Breast epithelium (tissue), 4 donors: ENCODE measurements at regions not wholly inside any gene's neighbourhood (a gene's known extent, or its start where the extent isn't known, plus 50 kb on each side); places are given as distances from the start of the nearest gene placed in this dataset.

Source experiments
- DNase-seq, 2 donors: peaks; one replicate each; pipeline ENCODE4 v3.0.0-alpha.2; 2019; ENCODE audit warnings: low spot score in 2 of 2
- H3K27ac ChIP-seq, 2 donors: fragments of 200-600 bp; sonication (generic) in 1 of 2; one replicate each; pipeline ENCODE4 v1.5.1; 2016 to 2019; ENCODE audit warnings: mild to moderate bottlenecking in 1 of 2
- H3K27me3 ChIP-seq, 2 donors: fragments of 200-600 bp; sonication (generic) in 1 of 2; one replicate each; pipeline versions ENCODE4 v1.5.1 to v1.6.0; 2017 to 2019; ENCODE audit warnings: control low read depth in 1 of 2, mild to moderate bottlenecking in 1 of 2
- H3K36me3 ChIP-seq: fragments of 200-600 bp; one replicate; pipeline ENCODE4 v1.5.1; 2019
- H3K4me1 ChIP-seq, 2 donors: fragments of 200-600 bp; sonication (generic); one replicate each; pipeline ENCODE4 v1.5.1; 2016 to 2019; ENCODE audit warnings: control low read depth in 1 of 2
- H3K4me3 ChIP-seq, 3 donors: fragments of 200-600 bp; sonication (generic); 1 replicate in 2 of 3; 2 replicates in 1 of 3; pipeline ENCODE4 v1.5.1; 2016 to 2019; ENCODE audit warnings: mild to moderate bottlenecking in 3 of 3, moderate library complexity in 2 of 3
- H3K9me3 ChIP-seq, 2 donors: fragments of 200-600 bp; sonication (generic) in 1 of 2; one replicate each; pipeline ENCODE4 v1.5.1; 2016 to 2019; ENCODE audit warnings: control low read depth in 1 of 2
- POLR2A ChIP-seq: fragments of 450-650 bp; IDR thresholded peaks from one replicate; pipeline ENCODE4 v1.6.1; 2016; ENCODE audit warnings: antibody characterized with exemption, mild to moderate bottlenecking, moderate library complexity
- POLR2AphosphoS5 ChIP-seq, 3 donors: sonication (generic); formaldehyde crosslinking; IDR thresholded peaks; one replicate each; pipeline ENCODE4 v1.6.1; 2017; ENCODE audit warnings: antibody characterized with exemption in 3 of 3
- intact Hi-C: fragments of 100-400 bp; cut with DNase I; formaldehyde crosslinking; loops from one replicate; pipeline ENCODE4 v1.15.1; 2023; ENCODE audit warnings: low total_unique reads
- TF ChIP-seq, protein P1 (sequence below), 3 donors: fragments of 450-650 bp; IDR thresholded peaks; one replicate each; pipeline ENCODE4 v1.5.1; 2016 to 2017; ENCODE audit warnings: antibody characterized with exemption in 3 of 3, mild to moderate bottlenecking in 3 of 3, moderate library complexity in 3 of 3

DNA sequence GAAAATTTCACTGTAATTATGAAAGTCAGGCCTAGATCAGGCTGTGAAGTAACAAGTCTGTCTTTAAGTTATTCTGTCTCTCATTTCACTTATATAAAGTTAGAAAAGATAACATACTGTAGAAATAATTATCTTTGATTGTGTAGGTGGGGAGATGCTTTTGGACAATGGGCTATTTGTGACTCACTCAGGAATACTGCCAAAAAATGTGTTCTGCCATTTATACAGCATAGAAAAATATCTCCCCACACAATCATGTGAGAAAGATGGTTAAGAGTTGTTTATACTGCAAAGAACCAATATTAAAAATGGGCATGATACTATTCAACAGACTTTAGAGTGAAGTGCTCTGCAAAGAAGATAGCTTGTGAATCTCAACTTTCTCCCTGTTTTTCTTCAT lies 95.0 kb upstream of the GABRA2 start:
- intact Hi-C loops = no loop called here
- Histone ChIP-seq H3K27me3 (no peaks in the 10 kb centered on the region), H3K27ac (no peak overlapping the region), H3K4me3 (no peak overlapping the region), H3K9me3 (no peaks in the 10 kb centered on the region), H3K4me1 (no peaks in the 10 kb centered on the region), H3K36me3 (no peaks in the 10 kb centered on the region)
- TF ChIP-seq POLR2A (no peak), POLR2AphosphoS5 (IDR thresholded peaks at IDR 0.05) (no peak)
- TF ChIP-seq, protein P1, sequence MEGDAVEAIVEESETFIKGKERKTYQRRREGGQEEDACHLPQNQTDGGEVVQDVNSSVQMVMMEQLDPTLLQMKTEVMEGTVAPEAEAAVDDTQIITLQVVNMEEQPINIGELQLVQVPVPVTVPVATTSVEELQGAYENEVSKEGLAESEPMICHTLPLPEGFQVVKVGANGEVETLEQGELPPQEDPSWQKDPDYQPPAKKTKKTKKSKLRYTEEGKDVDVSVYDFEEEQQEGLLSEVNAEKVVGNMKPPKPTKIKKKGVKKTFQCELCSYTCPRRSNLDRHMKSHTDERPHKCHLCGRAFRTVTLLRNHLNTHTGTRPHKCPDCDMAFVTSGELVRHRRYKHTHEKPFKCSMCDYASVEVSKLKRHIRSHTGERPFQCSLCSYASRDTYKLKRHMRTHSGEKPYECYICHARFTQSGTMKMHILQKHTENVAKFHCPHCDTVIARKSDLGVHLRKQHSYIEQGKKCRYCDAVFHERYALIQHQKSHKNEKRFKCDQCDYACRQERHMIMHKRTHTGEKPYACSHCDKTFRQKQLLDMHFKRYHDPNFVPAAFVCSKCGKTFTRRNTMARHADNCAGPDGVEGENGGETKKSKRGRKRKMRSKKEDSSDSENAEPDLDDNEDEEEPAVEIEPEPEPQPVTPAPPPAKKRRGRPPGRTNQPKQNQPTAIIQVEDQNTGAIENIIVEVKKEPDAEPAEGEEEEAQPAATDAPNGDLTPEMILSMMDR (IDR thresholded peaks at IDR 0.05) = no peak
- DNase-seq = no peak

DNA sequence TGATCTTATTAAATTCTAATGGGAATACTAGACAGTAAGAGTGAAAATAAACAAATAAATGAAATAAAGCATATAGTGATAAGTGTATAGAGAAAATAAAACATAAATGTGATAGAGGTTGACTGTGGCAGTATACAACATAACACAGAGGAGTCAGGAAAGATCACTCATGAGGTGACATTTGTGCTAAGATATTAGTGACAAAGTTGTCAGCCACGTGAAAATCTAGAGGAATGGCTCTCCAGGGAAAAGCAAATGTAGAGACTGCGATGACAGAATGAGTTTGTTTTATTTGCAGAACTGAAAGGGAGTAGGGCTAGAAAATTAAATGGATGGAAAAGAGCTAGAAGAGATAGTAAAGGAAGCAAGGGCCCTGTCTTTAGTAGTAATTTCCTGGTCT lies 72.8 kb upstream of the GABRA2 start:
- Histone ChIP-seq H3K4me1 (no peaks in the 10 kb centered on the region), H3K27me3 (no peaks in the 10 kb centered on the region), H3K9me3 (peaks cover 0 to 3% of the 10 kb centered on the region in 2 donors), H3K4me3 (no peak overlapping the region), H3K36me3 (no peaks in the 10 kb centered on the region), H3K27ac (no peak overlapping the region)
- no peak for DNase-seq
- intact Hi-C loops = no loop called here
- no peak for TF ChIP-seq POLR2A
- TF ChIP-seq, protein P1 (IDR thresholded peaks at IDR 0.05) = no peak
- TF ChIP-seq POLR2AphosphoS5 (IDR thresholded peaks at IDR 0.05) = no peak

DNA sequence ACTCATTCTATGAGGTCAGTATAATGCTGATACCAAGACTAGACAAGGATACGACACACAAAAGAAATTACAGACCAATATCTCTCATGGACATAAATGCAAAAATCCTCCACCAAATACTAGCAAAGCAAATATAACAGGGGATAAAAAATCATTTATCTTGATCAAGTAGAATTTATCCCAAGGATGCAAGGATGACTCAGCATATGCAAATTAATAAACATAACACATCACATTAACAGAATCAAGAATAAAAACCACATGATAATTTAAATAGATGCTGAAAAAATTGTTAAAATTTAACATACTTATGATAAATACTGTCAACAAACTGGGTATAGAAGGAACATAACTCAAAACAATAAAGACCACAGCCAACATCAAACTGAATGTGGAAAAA lies 69.4 kb upstream of the GABRA2 start:
- Histone ChIP-seq H3K27me3 (no peaks in the 10 kb centered on the region), H3K4me1 (no peaks in the 10 kb centered on the region), H3K27ac (no peak overlapping the region), H3K36me3 (no peaks in the 10 kb centered on the region), H3K4me3 (no peak overlapping the region), H3K9me3 (peaks cover 0 to 23% of the 10 kb centered on the region in 2 donors)
- no peak for DNase-seq
- TF ChIP-seq POLR2A (no peak), POLR2AphosphoS5 (IDR thresholded peaks at IDR 0.05) (no peak)
- TF ChIP-seq, protein P1 (IDR thresholded peaks at IDR 0.05) = no peak
- intact Hi-C loops = no loop called here

DNA sequence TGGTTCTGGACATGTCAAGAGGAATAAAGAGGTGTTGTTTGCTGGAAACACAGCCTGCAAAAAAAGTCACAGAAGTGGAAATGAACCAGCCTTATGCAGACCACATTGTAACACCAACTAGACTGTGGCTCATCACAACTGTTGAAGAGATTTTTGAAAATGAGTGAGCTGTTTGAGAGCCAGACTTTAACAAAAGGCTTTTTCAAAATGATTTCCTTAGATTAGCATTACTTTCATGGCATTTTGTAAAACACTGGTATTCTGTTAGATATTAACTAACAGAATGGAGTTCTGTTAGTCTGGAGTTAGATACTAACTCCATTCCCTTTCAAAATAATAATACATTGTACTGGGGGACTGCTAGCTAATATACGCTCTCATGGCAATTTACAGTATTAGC lies 60.6 kb upstream of the GABRA2 start:
- Histone ChIP-seq H3K27ac (no peak overlapping the region), H3K4me1 (no peaks in the 10 kb centered on the region), H3K4me3 (no peak overlapping the region), H3K27me3 (no peaks in the 10 kb centered on the region), H3K9me3 (peaks cover 0 to 2% of the 10 kb centered on the region in 2 donors), H3K36me3 (no peaks in the 10 kb centered on the region)
- intact Hi-C loops = no loop called here
- no peak for TF ChIP-seq POLR2AphosphoS5 (IDR thresholded peaks at IDR 0.05)
- TF ChIP-seq, protein P1 (IDR thresholded peaks at IDR 0.05) = no peak
- no peak for DNase-seq

DNA sequence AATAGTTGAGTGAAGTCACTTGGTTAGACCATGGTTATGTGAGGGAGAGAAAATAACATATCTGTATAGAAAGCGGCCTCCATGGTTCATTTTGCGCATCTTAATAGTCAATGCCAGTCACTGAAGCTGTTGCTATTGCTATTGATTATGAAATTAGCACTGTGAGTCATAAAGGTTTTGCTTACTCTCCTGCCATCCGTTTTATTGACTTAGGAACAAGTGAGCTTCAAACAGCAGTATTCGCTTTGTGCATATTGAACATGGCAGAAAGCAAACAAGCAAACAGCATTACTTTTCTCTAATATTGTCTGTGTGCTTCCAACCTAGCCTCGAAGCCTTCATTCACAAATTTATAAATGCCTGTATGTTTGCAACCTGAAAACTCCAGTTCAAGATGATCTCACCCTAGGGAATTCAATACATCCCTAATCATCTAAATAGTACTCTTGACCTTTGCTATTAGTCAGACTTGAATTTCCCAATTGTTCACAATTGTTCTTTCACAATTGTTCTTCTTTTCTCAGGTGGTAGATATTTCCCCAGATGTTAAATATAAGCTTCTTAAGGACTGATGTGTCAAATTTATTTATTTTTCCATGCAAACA lies 55.9 kb upstream of the GABRA2 start:
- Histone ChIP-seq H3K9me3 (no peaks in the 10 kb centered on the region), H3K27ac (no peak overlapping the region), H3K36me3 (no peaks in the 10 kb centered on the region), H3K4me3 (no peak overlapping the region), H3K4me1 (no peaks in the 10 kb centered on the region), H3K27me3 (no peaks in the 10 kb centered on the region)
- intact Hi-C loops = no loop called here
- DNase-seq = no peak
- TF ChIP-seq, protein P1 (IDR thresholded peaks at IDR 0.05) = no peak
- TF ChIP-seq POLR2A (no peak), POLR2AphosphoS5 (IDR thresholded peaks at IDR 0.05) (no peak)
